ENCODE measurements at regions not wholly inside any gene's neighbourhood (a gene's known extent, or its start where the extent isn't known, plus 50 kb on each side); places are given as distances from the start of the nearest gene placed in this dataset.

DNA sequence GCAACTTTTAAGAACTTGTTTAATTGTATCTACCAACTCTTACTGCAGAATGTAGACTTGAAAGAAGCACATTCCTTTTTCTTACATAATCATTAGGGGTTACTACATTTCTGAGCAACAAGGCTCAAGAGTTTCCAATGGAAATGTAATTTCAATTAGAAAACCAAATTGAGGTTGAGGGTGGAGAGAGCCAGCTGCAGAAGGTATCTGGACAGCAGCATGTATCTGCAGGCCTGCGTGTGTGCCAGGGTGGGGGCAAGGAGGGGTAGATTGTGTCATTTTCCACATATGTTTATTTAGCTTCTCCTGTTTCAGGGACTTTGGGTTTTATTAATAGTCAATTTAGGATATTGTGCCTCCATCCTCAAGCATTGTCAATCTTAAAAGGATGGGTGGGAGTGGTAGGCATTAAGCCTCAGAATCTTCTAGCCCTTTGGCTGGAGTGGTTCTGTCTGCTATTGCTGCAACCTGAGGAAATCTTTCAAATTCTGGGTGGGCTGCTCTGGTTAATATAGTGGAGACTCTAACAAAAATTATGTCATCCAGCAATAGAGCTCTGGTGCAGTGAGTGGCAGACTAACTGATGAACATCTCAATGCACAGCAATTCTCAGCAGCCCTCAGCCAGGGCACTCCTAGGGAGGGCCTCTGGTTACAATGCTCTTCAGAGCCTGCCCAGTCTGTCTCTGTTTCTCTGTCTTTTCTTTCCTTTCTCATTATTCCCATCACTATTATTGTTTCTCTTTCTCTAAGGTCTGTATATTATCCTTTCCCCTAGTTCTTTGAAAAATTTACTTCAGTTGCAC lies 151.4 kb downstream of the RPIA start:
- H3K4me1 ChIP-seq (ENCODE audit: control insufficient read depth, extremely low read depth, insufficient read depth, low read length), result no peaks in the 10 kb centered on the region
- intact Hi-C loops (cut with micrococcal nuclease) (no loop called here), dilution Hi-C loops (cut with MboI; ENCODE audit: extremely low pct_ligation_motif_present, low sequenced_read_pairs) (no loop called here)
- no peaks in the 10 kb centered on the region for H3K36me3 ChIP-seq (ENCODE audit: control insufficient read depth in 2 of 2, extremely low read depth in 1 of 2, insufficient read depth in 2 of 2, low read length in 2 of 2)
- no peak overlapping the region for H3K4me3 ChIP-seq (replicated peaks in 1 of 3; ENCODE audit: insufficient read depth in 1 of 3, low read depth in 1 of 3, low read length in 3 of 3)
- H3K9me3 ChIP-seq (replicated peaks; ENCODE audit: control insufficient read depth, insufficient read depth, low read length), result no peaks in the 10 kb centered on the region
- no peak overlapping the region for H2AFZ ChIP-seq (ENCODE audit: low read depth, low read length)
- ChIA-PET POLR2A (no interaction called here), CTCF (no interaction called here)
- FAIRE-seq, result no peak
- no peak overlapping the region for H3K27ac ChIP-seq (ENCODE audit: insufficient read depth, low read depth, low read length)
- TF ChIP-seq JUN (IDR thresholded peaks at IDR 0.05; ENCODE audit: borderline replicate concordance, insufficient read depth, insufficient read length, low read depth), result no peak
- no peak for TF ChIP-seq MYC (IDR thresholded peaks at IDR 0.05; ENCODE audit: low read depth, low read length)
- no peak for TF ChIP-seq POLR2AphosphoS5 (IDR thresholded peaks at IDR 0.05; ENCODE audit: insufficient read depth, low read depth, low read length)
- TF ChIP-seq GATA2 (IDR thresholded peaks at IDR 0.05; ENCODE audit: insufficient read depth, insufficient read length, low read depth, low read length), result no peak
- TF ChIP-seq, protein P1, sequence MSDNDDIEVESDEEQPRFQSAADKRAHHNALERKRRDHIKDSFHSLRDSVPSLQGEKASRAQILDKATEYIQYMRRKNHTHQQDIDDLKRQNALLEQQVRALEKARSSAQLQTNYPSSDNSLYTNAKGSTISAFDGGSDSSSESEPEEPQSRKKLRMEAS (IDR thresholded peaks at IDR 0.05; ENCODE audit: insufficient read depth, insufficient read length), result no peak
- TF ChIP-seq, protein P2, sequence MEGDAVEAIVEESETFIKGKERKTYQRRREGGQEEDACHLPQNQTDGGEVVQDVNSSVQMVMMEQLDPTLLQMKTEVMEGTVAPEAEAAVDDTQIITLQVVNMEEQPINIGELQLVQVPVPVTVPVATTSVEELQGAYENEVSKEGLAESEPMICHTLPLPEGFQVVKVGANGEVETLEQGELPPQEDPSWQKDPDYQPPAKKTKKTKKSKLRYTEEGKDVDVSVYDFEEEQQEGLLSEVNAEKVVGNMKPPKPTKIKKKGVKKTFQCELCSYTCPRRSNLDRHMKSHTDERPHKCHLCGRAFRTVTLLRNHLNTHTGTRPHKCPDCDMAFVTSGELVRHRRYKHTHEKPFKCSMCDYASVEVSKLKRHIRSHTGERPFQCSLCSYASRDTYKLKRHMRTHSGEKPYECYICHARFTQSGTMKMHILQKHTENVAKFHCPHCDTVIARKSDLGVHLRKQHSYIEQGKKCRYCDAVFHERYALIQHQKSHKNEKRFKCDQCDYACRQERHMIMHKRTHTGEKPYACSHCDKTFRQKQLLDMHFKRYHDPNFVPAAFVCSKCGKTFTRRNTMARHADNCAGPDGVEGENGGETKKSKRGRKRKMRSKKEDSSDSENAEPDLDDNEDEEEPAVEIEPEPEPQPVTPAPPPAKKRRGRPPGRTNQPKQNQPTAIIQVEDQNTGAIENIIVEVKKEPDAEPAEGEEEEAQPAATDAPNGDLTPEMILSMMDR (IDR thresholded peaks at IDR 0.05; ENCODE audit: extremely low read depth in 1 of 2, insufficient read depth in 1 of 2, low read depth in 1 of 2, low read length in 2 of 2), result no peak
- TF ChIP-seq FOS (IDR thresholded peaks at IDR 0.05; ENCODE audit: borderline replicate concordance, insufficient read depth, low read length), result no peak
- no peak for TF ChIP-seq POLR2A (IDR thresholded peaks at IDR 0.05; ENCODE audit: low read depth, low read length)
- no peak for TF ChIP-seq EZH2 (IDR thresholded peaks at IDR 0.05; ENCODE audit: borderline replicate concordance, low read depth, low read length, severe bottlenecking)
- H3K79me2 ChIP-seq (ENCODE audit: control insufficient read depth, insufficient read depth, low read length), result no peaks in the 10 kb centered on the region
- no peak overlapping the region for H3K9ac ChIP-seq (replicated peaks; ENCODE audit: extremely low read depth, insufficient read depth, low read length)
- no TSS peak for BruUV-seq (replicated peaks)
- peaks cover 9 to 26% of the 10 kb centered on the region in 2 experiments for H3K27me3 ChIP-seq (ENCODE audit: control insufficient read depth in 2 of 2, insufficient read depth in 2 of 2, low read length in 2 of 2)
- no peak overlapping the region for H3K4me2 ChIP-seq (ENCODE audit: insufficient read depth, low read length)
- DNase-seq (ENCODE audit: low read depth, low spot score), result no peak
- no peaks in the 10 kb centered on the region for H4K20me1 ChIP-seq (replicated peaks; ENCODE audit: control insufficient read depth, extremely low read depth, insufficient read depth, low read length)
- H3K9me1 ChIP-seq (replicated peaks; ENCODE audit: control insufficient read depth, extremely low read depth, insufficient read depth, low read length), result no peaks in the 10 kb centered on the region
